Fibroblast of villous mesenchyme (primary cell): ENCODE measurements at regions not wholly inside any gene's neighbourhood (a gene's known extent, or its start where the extent isn't known, plus 50 kb on each side); places are given as distances from the start of the nearest gene placed in this dataset.
A peak's percentile ranks its signal among the peaks of the same experiment; 100 is the strongest.

Source experiments
- DNase-seq: peaks from one replicate; pipeline ENCODE4 v3.0.0-alpha.2; 2010; ENCODE audit warnings: low read depth
- H3K4me3 ChIP-seq: 2 replicates; pipeline ENCODE4 v1.5.1; 2011; ENCODE audit warnings: low read depth, mild to moderate bottlenecking, low read length
- TF ChIP-seq, protein P1 (sequence below): IDR thresholded peaks from 2 replicates; pipeline ENCODE4 v1.5.1; 2012; ENCODE audit warnings: low read depth, mild to moderate bottlenecking, low read length; ENCODE audit not compliant: insufficient read depth

- peak overlapping the region; percentile 95 for H3K4me3 ChIP-seq
- TF ChIP-seq, protein P1, sequence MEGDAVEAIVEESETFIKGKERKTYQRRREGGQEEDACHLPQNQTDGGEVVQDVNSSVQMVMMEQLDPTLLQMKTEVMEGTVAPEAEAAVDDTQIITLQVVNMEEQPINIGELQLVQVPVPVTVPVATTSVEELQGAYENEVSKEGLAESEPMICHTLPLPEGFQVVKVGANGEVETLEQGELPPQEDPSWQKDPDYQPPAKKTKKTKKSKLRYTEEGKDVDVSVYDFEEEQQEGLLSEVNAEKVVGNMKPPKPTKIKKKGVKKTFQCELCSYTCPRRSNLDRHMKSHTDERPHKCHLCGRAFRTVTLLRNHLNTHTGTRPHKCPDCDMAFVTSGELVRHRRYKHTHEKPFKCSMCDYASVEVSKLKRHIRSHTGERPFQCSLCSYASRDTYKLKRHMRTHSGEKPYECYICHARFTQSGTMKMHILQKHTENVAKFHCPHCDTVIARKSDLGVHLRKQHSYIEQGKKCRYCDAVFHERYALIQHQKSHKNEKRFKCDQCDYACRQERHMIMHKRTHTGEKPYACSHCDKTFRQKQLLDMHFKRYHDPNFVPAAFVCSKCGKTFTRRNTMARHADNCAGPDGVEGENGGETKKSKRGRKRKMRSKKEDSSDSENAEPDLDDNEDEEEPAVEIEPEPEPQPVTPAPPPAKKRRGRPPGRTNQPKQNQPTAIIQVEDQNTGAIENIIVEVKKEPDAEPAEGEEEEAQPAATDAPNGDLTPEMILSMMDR: peak; percentile 40
- DNase-seq: peak; percentile 90
Observed at GRCh38 chr17:81345228-81346089, 49.8 kb upstream of the BAHCC1 start.
